HK-2 (cell line): ENCODE measurements at regions not wholly inside any gene's neighbourhood (a gene's known extent, or its start where the extent isn't known, plus 50 kb on each side); places are given as distances from the start of the nearest gene placed in this dataset.
A peak's percentile ranks its signal among the peaks of the same experiment; 100 is the strongest.

Source experiments
- DNase-seq: peaks from one replicate; pipeline ENCODE4 v3.0.0-alpha.2; 2018; ENCODE audit not compliant: unreplicated experiment

DNA sequence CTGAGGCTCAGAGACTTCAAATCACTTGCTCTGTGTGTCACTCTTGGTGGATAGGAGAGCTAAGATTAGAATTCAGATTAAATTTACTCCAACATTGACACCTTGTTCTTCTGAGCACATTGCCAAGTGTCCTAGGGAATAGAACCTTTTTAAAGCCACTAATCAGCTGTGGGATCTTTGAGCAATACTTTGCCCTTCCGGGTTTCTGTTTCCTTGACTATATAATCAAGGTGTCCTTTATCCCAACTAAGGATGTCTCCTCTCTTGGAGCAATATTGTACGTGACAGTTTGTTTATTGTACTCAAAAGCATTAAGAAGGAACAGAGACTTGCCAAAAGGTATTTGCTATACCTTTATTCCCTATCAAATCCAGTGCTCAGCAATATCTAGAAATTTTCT lies 170.9 kb upstream of the CADPS start:
- DNase-seq = no peak

- no peak for DNase-seq
These were observed 171.4 kb upstream of the CADPS start for GRCh38 chr3:63046580-63046979.

DNA sequence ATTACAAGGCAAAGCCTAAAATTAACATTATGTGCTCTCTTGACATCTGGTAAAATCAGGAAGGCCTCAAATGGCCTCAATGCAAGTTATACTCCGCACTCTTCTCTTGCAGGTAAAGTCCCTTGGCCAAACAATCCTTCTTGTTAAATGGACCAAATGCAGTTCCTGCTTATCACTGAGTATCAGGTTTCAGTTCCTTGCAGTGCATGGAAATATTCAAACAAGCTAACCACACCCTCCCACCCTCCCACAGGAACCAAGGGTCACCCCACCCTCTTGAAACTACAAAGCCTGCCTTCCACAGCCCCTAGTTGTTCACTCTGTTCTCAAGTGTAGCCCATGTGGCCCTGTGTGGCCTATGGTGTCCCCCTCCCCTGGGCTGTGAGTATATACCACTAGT lies 171.9 kb upstream of the CADPS start:
- no peak for DNase-seq

- DNase-seq = no peak
These were observed 173.4 kb upstream of the CADPS start for GRCh38 chr3:63048367-63049326.

DNA sequence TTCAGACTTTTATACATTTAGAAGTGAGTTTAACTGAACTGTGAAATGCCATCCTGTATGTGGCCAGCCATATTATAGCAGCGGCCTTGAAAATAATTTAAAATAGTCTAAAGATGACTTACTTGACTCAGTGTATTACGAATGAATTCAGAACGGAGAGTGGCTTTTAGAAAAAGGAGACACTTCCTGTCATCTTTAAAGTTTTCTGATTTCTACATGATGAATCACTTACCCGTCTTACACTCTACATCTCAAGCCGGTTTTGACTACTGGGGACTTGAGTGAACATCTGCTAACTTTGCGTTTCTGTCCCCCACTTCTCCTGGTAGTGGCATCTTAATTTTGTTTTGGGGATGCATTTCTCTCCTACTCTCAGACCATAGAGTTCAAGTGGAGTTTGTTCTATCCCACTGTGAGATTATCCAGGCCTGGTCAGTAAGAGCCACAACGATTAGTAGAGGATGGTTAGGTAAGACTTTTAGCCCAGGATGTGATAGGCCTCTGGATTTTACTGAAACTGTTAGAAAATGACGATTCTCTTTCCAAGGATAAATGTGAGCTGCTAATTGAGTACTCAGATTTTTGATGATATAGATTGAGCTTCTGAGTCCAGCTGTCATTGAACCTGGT lies 175.4 kb upstream of the CADPS start:
- no peak for DNase-seq

- DNase-seq = no peak
These were observed 176.7 kb upstream of the CADPS start for GRCh38 chr3:63051920-63052319.

- no peak for DNase-seq
These were observed 181.7 kb upstream of the CADPS start for GRCh38 chr3:63056932-63057331.

- DNase-seq = no peak
These were observed 185.2 kb upstream of the CADPS start for GRCh38 chr3:63060412-63060811.

GRCh38 chr3:63061449-63061848 lies 186.2 kb upstream of the CADPS start:
- no peak for DNase-seq

DNA sequence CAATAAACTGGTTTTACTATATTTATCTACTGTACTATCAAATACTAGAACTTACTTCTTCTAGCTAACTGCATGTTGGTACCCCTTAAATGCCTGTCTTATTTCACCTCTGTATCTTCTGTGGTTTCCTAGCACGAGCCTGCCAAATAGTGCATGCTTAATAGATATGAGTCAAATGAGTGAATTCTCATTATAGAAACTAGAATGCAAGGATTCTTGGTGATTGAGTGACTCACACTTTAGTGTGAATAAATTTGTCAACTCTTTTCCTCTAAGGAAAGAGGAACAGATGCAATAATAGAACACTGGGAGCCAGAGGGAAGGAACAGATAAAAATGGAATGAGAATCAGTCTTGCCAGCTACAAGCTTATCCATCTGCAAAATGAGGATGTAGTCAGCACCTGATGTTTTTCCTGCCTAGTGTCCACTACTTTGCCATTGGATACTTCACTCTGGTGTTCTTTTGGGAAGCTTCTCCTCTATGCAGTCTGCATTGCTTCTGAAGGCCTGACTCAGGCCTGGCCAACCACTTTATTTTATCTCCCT lies 189.1 kb upstream of the CADPS start:
- no peak for DNase-seq

GRCh38 chr3:63067999-63068645 lies 192.9 kb upstream of the CADPS start:
- DNase-seq = peak; percentile 16

GRCh38 chr3:63069806-63070475 lies 194.7 kb upstream of the CADPS start:
- no peak for DNase-seq

DNA sequence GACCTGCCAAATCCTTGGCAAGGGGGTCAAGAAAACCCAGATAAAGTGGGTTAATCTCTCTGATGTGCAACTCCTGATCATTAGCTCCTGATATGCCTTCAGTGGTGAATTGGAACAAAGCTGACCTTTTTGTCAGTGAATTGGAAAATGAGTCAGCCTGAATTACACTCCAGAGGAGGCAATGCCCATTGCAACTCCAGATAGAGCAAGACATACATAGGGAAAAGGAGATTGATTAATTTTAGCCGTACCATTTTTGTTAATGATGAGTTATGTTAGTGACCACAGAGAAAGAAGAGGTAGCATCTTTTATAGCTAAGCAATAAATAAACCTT lies 195.2 kb upstream of the CADPS start:
- no peak for DNase-seq

GRCh38 chr3:63076357-63076756 lies 201.1 kb upstream of the CADPS start:
- DNase-seq = no peak

DNA sequence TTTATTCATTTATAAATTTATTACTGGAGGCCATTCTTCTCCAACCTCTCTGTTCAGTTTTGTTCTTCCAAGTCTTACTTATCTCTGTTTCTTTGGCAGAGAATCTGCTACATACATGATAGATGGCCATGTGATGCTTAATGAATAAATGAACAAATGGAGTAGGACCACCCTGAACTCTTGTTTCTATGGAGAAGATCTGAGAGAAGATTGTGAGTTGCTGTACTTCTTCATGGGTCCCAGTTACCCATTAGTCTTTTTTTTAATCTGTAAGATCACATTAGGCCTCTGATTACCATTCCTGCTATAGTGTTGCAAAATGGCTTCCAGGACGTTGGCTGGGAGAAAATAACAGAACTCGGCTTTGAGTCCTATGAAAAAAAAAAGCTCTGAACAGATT lies 191.9 kb upstream of the SYNPR start:
- no peak for DNase-seq

DNA sequence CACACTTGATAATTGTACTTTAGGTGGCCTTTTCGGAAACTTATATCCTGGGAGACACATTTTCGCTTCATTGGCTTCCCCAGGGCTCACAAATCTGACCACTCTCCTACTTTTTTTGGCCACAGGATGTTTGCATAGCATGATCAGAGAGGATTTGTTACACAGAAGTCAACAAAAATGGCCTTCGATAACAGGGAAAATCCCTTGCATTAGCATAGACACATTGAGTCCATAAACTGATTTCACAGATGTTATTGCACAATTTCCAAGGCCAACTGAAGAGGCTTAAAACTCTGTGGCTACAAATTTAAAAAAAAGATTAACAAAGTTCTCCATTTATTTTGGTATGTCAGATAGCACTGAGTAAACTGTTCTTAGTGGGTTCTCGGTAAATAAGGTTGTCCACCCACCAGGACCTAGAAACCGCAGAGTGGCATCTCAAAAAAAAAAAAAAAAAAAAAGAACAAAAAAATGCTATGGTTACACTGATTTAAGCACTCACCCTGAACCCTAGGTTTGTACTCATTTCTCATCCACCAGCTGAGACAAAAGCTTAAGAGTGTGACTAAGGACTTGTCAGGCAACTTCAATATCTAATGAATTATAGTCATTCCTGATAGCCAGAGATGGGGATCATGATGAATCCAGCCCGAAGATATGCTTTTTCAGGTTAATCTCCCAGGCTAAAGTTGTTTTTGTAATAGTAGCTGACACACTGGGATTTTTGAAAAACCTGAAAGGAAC lies 188.9 kb upstream of the SYNPR start:
- no peak for DNase-seq

GRCh38 chr3:63089751-63090132 lies 188.4 kb upstream of the SYNPR start:
- DNase-seq = no peak

- DNase-seq = no peak
These were observed 187.5 kb upstream of the SYNPR start for GRCh38 chr3:63090656-63091055.

DNA sequence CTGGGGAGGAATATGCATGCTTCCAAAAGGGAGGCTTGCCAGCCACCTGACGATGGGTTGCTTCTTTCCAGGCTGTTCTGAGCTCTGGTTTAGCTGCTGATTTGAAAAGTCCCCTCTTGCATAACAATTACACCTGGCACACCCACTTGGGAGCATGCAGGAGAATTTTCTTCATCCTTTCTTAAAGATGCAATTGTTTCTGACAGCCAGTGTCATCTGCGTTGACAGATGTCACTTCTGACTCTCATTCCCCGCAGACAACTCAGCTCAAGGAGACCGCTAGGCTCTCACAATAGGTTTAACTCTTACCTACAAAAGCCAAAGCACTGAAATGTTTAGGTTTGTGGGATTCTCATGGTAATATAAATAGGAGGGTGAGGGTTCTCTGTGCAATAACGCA lies 185.6 kb upstream of the SYNPR start:
- DNase-seq = no peak

- no peak for DNase-seq
These were observed 183.3 kb upstream of the SYNPR start for GRCh38 chr3:63094642-63095408.
